Left colon (tissue), 2 donors: ENCODE measurements at regions not wholly inside any gene's neighbourhood (a gene's known extent, or its start where the extent isn't known, plus 50 kb on each side); places are given as distances from the start of the nearest gene placed in this dataset.

ENCODE experiments used
- ATAC-seq: fragments of 200-7000 bp; cut with Tn5 transposase; one replicate; pipeline ENCODE4 v1.9.1; 2020; ENCODE audit warnings: mild to moderate bottlenecking, moderate library complexity
- DNase-seq, 2 donors: peaks; one replicate each; pipeline ENCODE4 v3.0.0-alpha.2; 2020
- intact Hi-C, 2 donors: fragments of 100-400 bp; cut with DNase I in 1 of 2; cut with micrococcal nuclease in 1 of 2; formaldehyde crosslinking; loops; one replicate each; pipeline versions ENCODE4 v1.11.2 to v1.14.0; 2022; cut with DNase I, micrococcal nuclease
- donor health status: DM: no; HTN: no; CAD: no.
- donor health status: DM: yes; HTN: yes; CAD: no.

GRCh38 chr5:98997000-98997399 is 68.2 kb upstream of the CHD1 start:
- DNase-seq (no peak), ATAC-seq (no peak)
- intact Hi-C loops, result no loop called here

GRCh38 chr5:98994611-98995010 is 65.8 kb upstream of the CHD1 start:
- DNase-seq (no peak), ATAC-seq (peak; percentile 30)
- intact Hi-C loops, result no loop called here

- ATAC-seq (no peak), DNase-seq (no peak)
- intact Hi-C loops, result no loop called here
Measured at GRCh38 chr5:98993512-98993911, 64.7 kb upstream of the CHD1 start.

GRCh38 chr5:98992552-98992951 is 63.7 kb upstream of the CHD1 start:
- intact Hi-C loops, result no loop called here
- ATAC-seq (no peak), DNase-seq (no peak)

GRCh38 chr5:98989727-98990126 is 60.9 kb upstream of the CHD1 start:
- ATAC-seq, result no peak
- no peak for DNase-seq

GRCh38 chr5:98986587-98986986 is 57.8 kb upstream of the CHD1 start:
- intact Hi-C loops, result no loop called here
- ATAC-seq (no peak), DNase-seq (no peak)

More at GRCh38 chr5:98989727-98990126, 60.9 kb upstream of the CHD1 start:
- intact Hi-C loops, result no loop called here

- intact Hi-C loops, result no loop called here
- no peak for ATAC-seq
- no peak for DNase-seq
Measured at GRCh38 chr5:98982880-98983279, 54.1 kb upstream of the CHD1 start.
